ENCODE measurements at regions not wholly inside any gene's neighbourhood (a gene's known extent, or its start where the extent isn't known, plus 50 kb on each side); places are given as distances from the start of the nearest gene placed in this dataset.

DNA sequence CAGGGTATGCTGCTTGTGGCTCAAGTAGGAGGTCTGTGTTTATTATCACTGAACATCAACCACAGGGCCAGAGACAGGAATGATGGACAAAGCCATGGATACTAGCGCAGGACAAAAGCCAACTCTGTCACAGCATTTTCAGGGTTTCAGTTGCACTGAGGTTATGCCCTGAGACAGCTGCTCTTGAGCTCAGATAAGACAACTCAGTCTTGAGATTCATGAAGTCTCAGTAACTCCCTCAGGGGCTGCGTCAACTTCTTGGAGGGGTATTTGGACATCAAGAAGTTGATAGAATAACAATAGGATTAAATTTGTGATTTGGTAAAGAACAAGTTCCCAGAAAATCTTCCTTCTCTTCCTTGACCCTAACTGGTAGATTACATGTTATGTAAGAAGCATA is 287.0 kb upstream of the SLC14A2 start:
- TF ChIP-seq, protein P1, sequence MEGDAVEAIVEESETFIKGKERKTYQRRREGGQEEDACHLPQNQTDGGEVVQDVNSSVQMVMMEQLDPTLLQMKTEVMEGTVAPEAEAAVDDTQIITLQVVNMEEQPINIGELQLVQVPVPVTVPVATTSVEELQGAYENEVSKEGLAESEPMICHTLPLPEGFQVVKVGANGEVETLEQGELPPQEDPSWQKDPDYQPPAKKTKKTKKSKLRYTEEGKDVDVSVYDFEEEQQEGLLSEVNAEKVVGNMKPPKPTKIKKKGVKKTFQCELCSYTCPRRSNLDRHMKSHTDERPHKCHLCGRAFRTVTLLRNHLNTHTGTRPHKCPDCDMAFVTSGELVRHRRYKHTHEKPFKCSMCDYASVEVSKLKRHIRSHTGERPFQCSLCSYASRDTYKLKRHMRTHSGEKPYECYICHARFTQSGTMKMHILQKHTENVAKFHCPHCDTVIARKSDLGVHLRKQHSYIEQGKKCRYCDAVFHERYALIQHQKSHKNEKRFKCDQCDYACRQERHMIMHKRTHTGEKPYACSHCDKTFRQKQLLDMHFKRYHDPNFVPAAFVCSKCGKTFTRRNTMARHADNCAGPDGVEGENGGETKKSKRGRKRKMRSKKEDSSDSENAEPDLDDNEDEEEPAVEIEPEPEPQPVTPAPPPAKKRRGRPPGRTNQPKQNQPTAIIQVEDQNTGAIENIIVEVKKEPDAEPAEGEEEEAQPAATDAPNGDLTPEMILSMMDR (conservative IDR thresholded peaks at IDR 0.05; ENCODE audit: low read depth, low read length) = no peak
- H3K27me3 ChIP-seq (ENCODE audit: insufficient read depth, low read depth) = no peaks in the 10 kb centered on the region
- H3K4me2 ChIP-seq = no peak overlapping the region
- H3K36me3 ChIP-seq (ENCODE audit: insufficient read depth) = no peaks in the 10 kb centered on the region
- no peak overlapping the region for H3K27ac ChIP-seq
- no peak overlapping the region for H2AFZ ChIP-seq (ENCODE audit: low read depth)
- H3K79me2 ChIP-seq (ENCODE audit: insufficient read depth, low read depth) = no peaks in the 10 kb centered on the region
- no peaks in the 10 kb centered on the region for H4K20me1 ChIP-seq (ENCODE audit: insufficient read depth)
- no peak overlapping the region for H3K4me3 ChIP-seq (IDR thresholded peaks at IDR 0.05; ENCODE audit: insufficient read depth, low read depth, low read length)
- no peaks in the 10 kb centered on the region for H3K4me1 ChIP-seq (ENCODE audit: low read depth, poor library complexity, severe bottlenecking)
- no peak overlapping the region for H3K9ac ChIP-seq

DNA sequence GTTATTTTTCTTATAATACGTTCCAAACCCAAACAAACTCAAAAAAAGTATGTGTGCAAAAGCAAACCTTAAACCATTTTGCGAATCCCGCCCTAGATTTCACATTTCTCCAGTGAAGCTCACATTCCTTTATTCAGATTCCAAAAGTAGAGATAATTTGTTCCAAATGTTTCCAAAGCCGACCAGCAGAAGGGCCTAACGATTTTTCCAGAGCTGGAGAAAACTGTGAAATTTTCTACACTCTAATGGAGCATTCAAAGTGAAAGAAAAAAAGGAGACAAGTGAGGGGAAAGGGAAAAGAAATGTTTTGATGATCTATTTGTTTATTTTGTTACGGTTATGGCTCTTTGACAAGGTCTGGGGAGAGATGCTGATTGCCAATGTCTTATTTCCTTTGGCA is 286.5 kb upstream of the SLC14A2 start:
- Histone ChIP-seq H3K36me3 (ENCODE audit: insufficient read depth) (no peaks in the 10 kb centered on the region), H4K20me1 (ENCODE audit: insufficient read depth) (no peaks in the 10 kb centered on the region), H3K9ac (no peak overlapping the region), H3K27me3 (ENCODE audit: insufficient read depth, low read depth) (no peaks in the 10 kb centered on the region), H3K4me3 (IDR thresholded peaks at IDR 0.05; ENCODE audit: insufficient read depth, low read depth, low read length) (no peak overlapping the region), H2AFZ (ENCODE audit: low read depth) (no peak overlapping the region), H3K27ac (no peak overlapping the region), H3K4me1 (ENCODE audit: low read depth, poor library complexity, severe bottlenecking) (no peaks in the 10 kb centered on the region), H3K4me2 (no peak overlapping the region), H3K79me2 (ENCODE audit: insufficient read depth, low read depth) (no peaks in the 10 kb centered on the region)
- TF ChIP-seq, protein P1 (conservative IDR thresholded peaks at IDR 0.05; ENCODE audit: low read depth, low read length) = no peak

DNA sequence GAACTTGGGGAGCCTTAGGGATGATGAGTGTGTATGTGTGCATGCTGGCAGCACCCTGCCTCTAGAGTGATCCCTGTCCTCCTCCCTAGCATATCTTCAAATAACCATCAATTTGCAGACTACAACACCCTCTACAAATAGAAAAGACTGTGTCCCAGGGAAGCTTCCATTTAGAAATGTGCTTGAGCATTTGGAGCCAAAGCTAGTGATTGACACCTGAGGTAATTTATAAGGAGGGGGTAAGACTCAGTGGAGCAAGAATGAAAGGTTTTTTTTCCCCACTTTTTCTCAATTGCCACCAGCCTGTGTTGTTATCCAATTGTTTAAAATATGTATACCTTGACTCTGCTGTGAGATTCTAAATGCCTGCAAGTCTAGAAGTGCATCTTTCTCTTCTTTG is 286.0 kb upstream of the SLC14A2 start:
- no peaks in the 10 kb centered on the region for H3K36me3 ChIP-seq (ENCODE audit: insufficient read depth)
- no peaks in the 10 kb centered on the region for H3K4me1 ChIP-seq (ENCODE audit: low read depth, poor library complexity, severe bottlenecking)
- H3K4me2 ChIP-seq = no peak overlapping the region
- H3K27me3 ChIP-seq (ENCODE audit: insufficient read depth, low read depth) = no peaks in the 10 kb centered on the region
- no peaks in the 10 kb centered on the region for H4K20me1 ChIP-seq (ENCODE audit: insufficient read depth)
- H3K4me3 ChIP-seq (IDR thresholded peaks at IDR 0.05; ENCODE audit: insufficient read depth, low read depth, low read length) = no peak overlapping the region
- H3K27ac ChIP-seq = no peak overlapping the region
- no peak overlapping the region for H3K9ac ChIP-seq
- H3K79me2 ChIP-seq (ENCODE audit: insufficient read depth, low read depth) = no peaks in the 10 kb centered on the region
- H2AFZ ChIP-seq (ENCODE audit: low read depth) = no peak overlapping the region
- TF ChIP-seq, protein P1 (conservative IDR thresholded peaks at IDR 0.05; ENCODE audit: low read depth, low read length) = no peak

DNA sequence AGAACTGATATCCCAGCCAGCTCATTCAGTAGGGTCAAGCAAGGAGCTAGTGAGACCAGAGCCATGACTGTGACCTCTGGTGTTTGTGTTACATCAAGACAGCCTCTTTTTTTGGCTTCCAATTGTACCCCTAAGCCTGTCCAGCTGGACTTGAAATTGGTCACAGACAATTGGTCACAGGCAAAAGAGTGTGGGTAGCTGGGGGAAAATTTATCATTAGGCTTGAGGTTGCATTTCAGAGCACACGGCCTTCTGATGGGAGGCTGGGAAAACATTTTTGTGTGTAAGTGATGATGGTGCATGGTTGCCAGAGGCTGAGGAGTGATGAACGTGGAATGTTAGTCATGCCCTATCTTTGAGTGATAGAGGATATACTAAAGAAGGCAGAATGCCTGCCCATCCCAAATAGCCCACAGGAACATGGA is 285.1 kb upstream of the SLC14A2 start:
- no peaks in the 10 kb centered on the region for H4K20me1 ChIP-seq (ENCODE audit: insufficient read depth)
- H3K79me2 ChIP-seq (ENCODE audit: insufficient read depth, low read depth) = no peaks in the 10 kb centered on the region
- no peaks in the 10 kb centered on the region for H3K4me1 ChIP-seq (ENCODE audit: low read depth, poor library complexity, severe bottlenecking)
- no peak overlapping the region for H3K4me3 ChIP-seq (IDR thresholded peaks at IDR 0.05; ENCODE audit: insufficient read depth, low read depth, low read length)
- H3K4me2 ChIP-seq = no peak overlapping the region
- H3K27ac ChIP-seq = no peak overlapping the region
- H3K9ac ChIP-seq = no peak overlapping the region
- H3K27me3 ChIP-seq (ENCODE audit: insufficient read depth, low read depth) = no peaks in the 10 kb centered on the region
- H3K36me3 ChIP-seq (ENCODE audit: insufficient read depth) = no peaks in the 10 kb centered on the region
- H2AFZ ChIP-seq (ENCODE audit: low read depth) = no peak overlapping the region
- TF ChIP-seq, protein P1 (conservative IDR thresholded peaks at IDR 0.05; ENCODE audit: low read depth, low read length) = no peak

Measured in KMS-11 (cell line).